ENCODE measurements at regions not wholly inside any gene's neighbourhood (a gene's known extent, or its start where the extent isn't known, plus 50 kb on each side); places are given as distances from the start of the nearest gene placed in this dataset.

DNA sequence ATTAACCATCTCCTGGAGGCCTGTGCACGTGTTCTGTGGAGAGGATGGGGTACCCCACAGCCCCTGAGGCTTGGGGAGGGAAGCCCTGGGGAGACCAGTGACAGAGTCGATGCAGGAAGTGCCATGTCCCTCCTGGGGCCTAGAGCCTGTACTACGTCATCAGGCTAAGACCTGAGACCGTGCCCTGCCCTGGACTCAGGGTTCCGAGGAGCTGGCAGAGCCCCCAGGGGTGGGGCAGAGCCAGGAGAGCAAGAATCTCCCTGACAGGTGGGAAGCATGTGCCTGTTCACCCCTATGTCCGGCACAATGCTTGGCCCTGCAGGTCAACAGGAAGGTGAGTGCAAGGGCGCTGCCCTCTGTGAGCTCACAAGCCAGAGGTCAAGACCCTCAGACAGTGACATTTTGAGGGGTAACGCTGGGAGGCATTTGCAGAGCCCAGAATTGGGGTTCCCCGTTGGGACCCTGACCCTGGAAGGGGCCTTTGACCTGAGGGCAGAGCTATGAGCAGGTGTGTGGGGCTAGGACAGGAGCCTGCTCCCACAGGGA is 781.6 kb downstream of the BRD1 start:
- Histone ChIP-seq H3K9me2 (replicated peaks; ENCODE audit: insufficient read depth, low read length) (no peaks in the 10 kb centered on the region), H3K9me3 (ENCODE audit: insufficient read depth, low read length) (no peaks in the 10 kb centered on the region), H3K9ac (ENCODE audit: low read length) (no peak overlapping the region), H3K27me3 (ENCODE audit: low read length) (no peaks in the 10 kb centered on the region), H3K4me3 (ENCODE audit: insufficient read depth, low read length, poor library complexity, severe bottlenecking) (no peak overlapping the region), H3K79me2 (ENCODE audit: insufficient read depth, low read length) (no peaks in the 10 kb centered on the region), H4K20me1 (ENCODE audit: low read depth, low read length) (no peaks in the 10 kb centered on the region), H2AFZ (ENCODE audit: low read depth, low read length, severe bottlenecking) (no peak overlapping the region), H3K4me2 (ENCODE audit: low read depth, low read length, poor library complexity, severe bottlenecking) (no peak overlapping the region), H3K27ac (ENCODE audit: low read depth, low read length) (no peak overlapping the region), H3F3A (ENCODE audit: insufficient read depth) (no peaks in the 10 kb centered on the region), H3K36me3 (ENCODE audit: low read length) (no peaks in the 10 kb centered on the region)
- no peak for TF ChIP-seq EZH2phosphoT487 (conservative IDR thresholded peaks at IDR 0.05; ENCODE audit: low read length)
- TF ChIP-seq, protein P1, sequence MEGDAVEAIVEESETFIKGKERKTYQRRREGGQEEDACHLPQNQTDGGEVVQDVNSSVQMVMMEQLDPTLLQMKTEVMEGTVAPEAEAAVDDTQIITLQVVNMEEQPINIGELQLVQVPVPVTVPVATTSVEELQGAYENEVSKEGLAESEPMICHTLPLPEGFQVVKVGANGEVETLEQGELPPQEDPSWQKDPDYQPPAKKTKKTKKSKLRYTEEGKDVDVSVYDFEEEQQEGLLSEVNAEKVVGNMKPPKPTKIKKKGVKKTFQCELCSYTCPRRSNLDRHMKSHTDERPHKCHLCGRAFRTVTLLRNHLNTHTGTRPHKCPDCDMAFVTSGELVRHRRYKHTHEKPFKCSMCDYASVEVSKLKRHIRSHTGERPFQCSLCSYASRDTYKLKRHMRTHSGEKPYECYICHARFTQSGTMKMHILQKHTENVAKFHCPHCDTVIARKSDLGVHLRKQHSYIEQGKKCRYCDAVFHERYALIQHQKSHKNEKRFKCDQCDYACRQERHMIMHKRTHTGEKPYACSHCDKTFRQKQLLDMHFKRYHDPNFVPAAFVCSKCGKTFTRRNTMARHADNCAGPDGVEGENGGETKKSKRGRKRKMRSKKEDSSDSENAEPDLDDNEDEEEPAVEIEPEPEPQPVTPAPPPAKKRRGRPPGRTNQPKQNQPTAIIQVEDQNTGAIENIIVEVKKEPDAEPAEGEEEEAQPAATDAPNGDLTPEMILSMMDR (IDR thresholded peaks at IDR 0.05; ENCODE audit: insufficient read depth, low read length, poor library complexity, severe bottlenecking), result no peak

GRCh38 chr22:49045276-49045675 is 782.4 kb downstream of the BRD1 start:
- Histone ChIP-seq H3K27ac (ENCODE audit: low read depth, low read length) (no peak overlapping the region), H3K79me2 (ENCODE audit: insufficient read depth, low read length) (no peaks in the 10 kb centered on the region), H3K4me3 (ENCODE audit: insufficient read depth, low read length, poor library complexity, severe bottlenecking) (no peak overlapping the region), H3K4me2 (ENCODE audit: low read depth, low read length, poor library complexity, severe bottlenecking) (no peak overlapping the region), H4K20me1 (ENCODE audit: low read depth, low read length) (no peaks in the 10 kb centered on the region), H3K9ac (ENCODE audit: low read length) (no peak overlapping the region), H3K27me3 (ENCODE audit: low read length) (no peaks in the 10 kb centered on the region), H3K9me3 (ENCODE audit: insufficient read depth, low read length) (no peaks in the 10 kb centered on the region), H2AFZ (ENCODE audit: low read depth, low read length, severe bottlenecking) (no peak overlapping the region), H3K9me2 (replicated peaks; ENCODE audit: insufficient read depth, low read length) (no peaks in the 10 kb centered on the region), H3F3A (ENCODE audit: insufficient read depth) (no peaks in the 10 kb centered on the region), H3K36me3 (ENCODE audit: low read length) (no peaks in the 10 kb centered on the region)
- TF ChIP-seq EZH2phosphoT487 (conservative IDR thresholded peaks at IDR 0.05; ENCODE audit: low read length), result no peak
- TF ChIP-seq, protein P1 (IDR thresholded peaks at IDR 0.05; ENCODE audit: insufficient read depth, low read length, poor library complexity, severe bottlenecking), result no peak

- H2AFZ ChIP-seq (ENCODE audit: low read depth, low read length, severe bottlenecking), result no peak overlapping the region
- H3K9ac ChIP-seq (ENCODE audit: low read length), result no peak overlapping the region
- H3K79me2 ChIP-seq (ENCODE audit: insufficient read depth, low read length), result no peaks in the 10 kb centered on the region
- no peaks in the 10 kb centered on the region for H3K27me3 ChIP-seq (ENCODE audit: low read length)
- no peaks in the 10 kb centered on the region for H4K20me1 ChIP-seq (ENCODE audit: low read depth, low read length)
- H3K27ac ChIP-seq (ENCODE audit: low read depth, low read length), result no peak overlapping the region
- no peaks in the 10 kb centered on the region for H3K9me2 ChIP-seq (replicated peaks; ENCODE audit: insufficient read depth, low read length)
- H3K36me3 ChIP-seq (ENCODE audit: low read length), result no peaks in the 10 kb centered on the region
- no peak overlapping the region for H3K4me3 ChIP-seq (ENCODE audit: insufficient read depth, low read length, poor library complexity, severe bottlenecking)
- no peaks in the 10 kb centered on the region for H3F3A ChIP-seq (ENCODE audit: insufficient read depth)
- no peak overlapping the region for H3K4me2 ChIP-seq (ENCODE audit: low read depth, low read length, poor library complexity, severe bottlenecking)
- TF ChIP-seq, protein P1 (IDR thresholded peaks at IDR 0.05; ENCODE audit: insufficient read depth, low read length, poor library complexity, severe bottlenecking), result no peak
- TF ChIP-seq EZH2phosphoT487 (conservative IDR thresholded peaks at IDR 0.05; ENCODE audit: low read length), result no peak
- H3K9me3 ChIP-seq (ENCODE audit: insufficient read depth, low read length), result no peaks in the 10 kb centered on the region
Observed at GRCh38 chr22:49044776-49045175, 782.9 kb downstream of the BRD1 start.
